Ovary (tissue), 3 donors: ENCODE measurements at regions not wholly inside any gene's neighbourhood (a gene's known extent, or its start where the extent isn't known, plus 50 kb on each side); places are given as distances from the start of the nearest gene placed in this dataset.

Experiments
- CTCF ChIP-seq, 3 donors: fragments of 450-650 bp in 2 of 3; fragments of 200-600 bp in 1 of 3; IDR thresholded peaks; one replicate each; pipeline versions ENCODE4 v1.5.1 to v1.8.0; 2016 to 2022; ENCODE audit warnings: antibody characterized with exemption in 3 of 3, mild to moderate bottlenecking in 1 of 3
- EP300 ChIP-seq: sonication (generic); formaldehyde crosslinking; IDR thresholded peaks from one replicate; pipeline ENCODE4 v1.6.1; 2017; ENCODE audit warnings: antibody characterized with exemption
- POLR2A ChIP-seq: fragments of 450-650 bp; IDR thresholded peaks from one replicate; pipeline ENCODE4 v1.6.1; 2017; ENCODE audit warnings: antibody characterized with exemption, mild to moderate bottlenecking, moderate library complexity
- donor health status: DM: no; HTN: no; CAD: no.

DNA sequence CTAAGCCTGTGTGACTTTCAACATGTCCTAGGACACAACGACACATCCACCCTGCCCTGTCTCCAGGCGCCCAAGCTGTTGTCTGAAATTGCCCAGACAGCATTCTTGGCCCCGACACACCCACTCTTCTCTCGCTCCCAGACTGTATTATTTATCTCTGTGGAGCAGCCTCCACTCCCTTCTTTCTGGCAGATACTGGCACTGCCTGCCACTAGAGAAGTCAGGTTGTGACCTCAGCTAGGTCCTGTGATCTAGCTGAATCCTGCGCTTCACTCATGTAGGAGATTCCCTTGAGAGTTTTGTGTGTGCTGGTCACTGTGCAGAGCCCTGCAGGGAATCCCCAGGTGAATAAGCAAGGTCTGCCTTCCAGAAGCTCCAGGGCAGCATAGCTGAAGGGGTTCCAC lies 77.1 kb upstream of the TNP1 start:
- TF ChIP-seq CTCF (IDR thresholded peaks at IDR 0.05) (no peak), POLR2A (no peak), EP300 (no peak)
